ENCODE measurements at regions not wholly inside any gene's neighbourhood (a gene's known extent, or its start where the extent isn't known, plus 50 kb on each side); places are given as distances from the start of the nearest gene placed in this dataset.
"Not testable (repeated sequence)": the region's sequence is repeated elsewhere in the genome, so short reads cannot be mapped to it uniquely, and the experiment has no call there.

- no peak for DNase-seq
Measured at GRCh38 chr4:160716551-160716950, 1447.2 kb downstream of the FSTL5 start.

GRCh38 chr4:160717848-160718247 lies 1446.0 kb downstream of the FSTL5 start:
- no peak for DNase-seq

GRCh38 chr4:160724063-160724462 lies 1439.7 kb downstream of the FSTL5 start:
- no peak for DNase-seq

GRCh38 chr4:160745126-160745525 lies 1418.7 kb downstream of the FSTL5 start:
- DNase-seq, result no peak

GRCh38 chr4:160746585-160746984 lies 1417.2 kb downstream of the FSTL5 start:
- DNase-seq, result not testable (repeated sequence)

- no peak for DNase-seq
Measured at GRCh38 chr4:160772668-160773067, 1391.1 kb downstream of the FSTL5 start.

GRCh38 chr4:160795216-160795615 lies 1368.6 kb downstream of the FSTL5 start:
- DNase-seq, result no peak

- DNase-seq, result no peak
Measured at GRCh38 chr4:160808174-160808573, 1355.6 kb downstream of the FSTL5 start.

- DNase-seq, result no peak
Measured at GRCh38 chr4:160809576-160809975, 1354.2 kb downstream of the FSTL5 start.

- DNase-seq, result no peak
Measured at GRCh38 chr4:160810424-160810823, 1353.4 kb downstream of the FSTL5 start.

GRCh38 chr4:160810941-160811340 lies 1352.9 kb downstream of the FSTL5 start:
- DNase-seq, result no peak

GRCh38 chr4:160811956-160812355 lies 1351.8 kb downstream of the FSTL5 start:
- DNase-seq, result no peak

GRCh38 chr4:160814726-160815125 lies 1349.1 kb downstream of the FSTL5 start:
- DNase-seq, result no peak

GRCh38 chr4:160818571-160818970 lies 1345.2 kb downstream of the FSTL5 start:
- no peak for DNase-seq

- no peak for DNase-seq
Measured at GRCh38 chr4:160819791-160820190, 1344.0 kb downstream of the FSTL5 start.

- DNase-seq, result no peak
Measured at GRCh38 chr4:160824481-160824880, 1339.3 kb downstream of the FSTL5 start.

- DNase-seq, result no peak
Measured at GRCh38 chr4:160825644-160826338, 1338.0 kb downstream of the FSTL5 start.

- no peak for DNase-seq
Measured at GRCh38 chr4:160826339-160826679, 1337.5 kb downstream of the FSTL5 start.

GRCh38 chr4:160831165-160831922 lies 1332.5 kb downstream of the FSTL5 start:
- peak; percentile 4 for DNase-seq

- DNase-seq, result peak; percentile 2
Measured at GRCh38 chr4:160835789-160836188, 1328.0 kb downstream of the FSTL5 start.

- DNase-seq, result no peak
Measured at GRCh38 chr4:160836431-160836830, 1327.4 kb downstream of the FSTL5 start.

- DNase-seq, result no peak
Measured at GRCh38 chr4:160846121-160846520, 1317.7 kb downstream of the FSTL5 start.

- no peak for DNase-seq
Measured at GRCh38 chr4:160847228-160847627, 1316.6 kb downstream of the FSTL5 start.

GRCh38 chr4:160848489-160848888 lies 1315.3 kb downstream of the FSTL5 start:
- DNase-seq, result no peak
